ENCODE measurements at regions not wholly inside any gene's neighbourhood (a gene's known extent, or its start where the extent isn't known, plus 50 kb on each side); places are given as distances from the start of the nearest gene placed in this dataset.

DNA sequence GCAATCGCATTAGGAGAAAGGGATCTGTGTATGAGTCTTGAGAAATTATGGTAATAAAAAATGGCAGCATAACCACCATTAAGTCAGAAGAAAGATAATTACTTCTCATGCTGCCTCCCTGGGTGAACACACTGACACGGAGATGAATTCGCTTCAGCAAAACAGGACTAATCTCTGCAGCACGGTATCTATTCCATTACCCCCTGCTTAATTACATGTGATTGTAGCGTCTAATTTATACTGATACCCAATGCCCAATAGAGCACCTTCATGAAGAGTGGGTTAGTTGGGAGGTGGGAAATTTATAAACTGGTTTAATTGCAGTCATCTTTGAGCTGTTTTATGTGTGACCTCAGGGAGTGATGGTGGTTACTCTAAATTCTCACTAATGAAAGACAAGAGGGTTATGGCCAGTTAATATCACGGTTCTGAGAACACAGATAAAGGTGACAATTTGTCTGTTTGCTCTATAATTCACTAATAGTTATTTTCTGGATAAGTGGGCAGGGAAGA is 476.2 kb upstream of the SULF2 start:
- no peak for DNase-seq

DNA sequence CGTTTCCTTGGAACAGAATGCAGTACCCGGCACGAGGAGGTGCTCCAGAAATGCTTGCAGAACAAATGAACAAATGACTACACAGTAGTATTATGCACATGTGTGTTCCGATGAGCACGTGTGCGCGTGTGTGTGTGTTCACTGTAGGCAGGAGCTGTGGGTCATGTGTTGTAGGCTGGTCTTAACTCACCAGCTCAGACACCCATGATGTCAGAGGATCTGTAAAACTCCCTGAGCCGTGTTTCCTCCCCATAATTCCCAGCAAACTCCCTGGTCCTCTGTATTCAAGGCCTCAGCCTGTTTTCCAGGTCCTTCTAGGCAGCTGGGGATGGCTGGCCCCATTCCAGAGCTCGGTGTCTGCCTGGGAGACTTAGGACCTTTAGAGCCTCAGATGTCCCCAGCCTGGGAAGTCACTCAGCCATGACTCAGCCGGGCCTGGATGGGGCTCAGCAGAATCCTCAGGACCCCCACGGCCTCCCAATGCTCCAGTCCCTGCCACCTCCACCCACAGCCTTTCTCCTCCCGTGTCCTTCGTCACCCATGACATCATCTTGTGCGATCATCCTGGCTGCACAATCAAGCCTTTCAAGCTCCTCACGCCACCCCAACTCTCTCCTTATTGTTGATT is 475.0 kb upstream of the SULF2 start:
- no peak for DNase-seq

DNA sequence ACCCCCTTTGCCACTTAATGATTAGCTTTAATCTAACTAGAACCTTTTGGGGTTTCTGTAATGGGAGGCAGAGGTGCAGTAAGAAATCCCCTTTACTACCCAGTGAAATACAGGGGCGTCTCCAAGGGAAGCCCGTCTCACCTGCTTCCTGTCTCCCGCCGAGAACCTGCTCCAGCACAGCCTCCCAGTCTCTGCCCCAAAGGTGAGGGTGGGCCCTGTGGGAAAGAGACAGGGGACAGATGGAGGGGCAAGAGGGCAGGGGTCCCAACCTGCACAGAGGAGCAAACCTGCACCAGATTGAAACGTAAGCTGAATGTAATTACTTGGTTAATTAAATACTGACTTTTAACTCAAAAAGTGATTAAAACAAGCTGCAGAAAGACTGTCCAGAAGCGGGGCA is 474.2 kb upstream of the SULF2 start:
- no peak for DNase-seq

DNA sequence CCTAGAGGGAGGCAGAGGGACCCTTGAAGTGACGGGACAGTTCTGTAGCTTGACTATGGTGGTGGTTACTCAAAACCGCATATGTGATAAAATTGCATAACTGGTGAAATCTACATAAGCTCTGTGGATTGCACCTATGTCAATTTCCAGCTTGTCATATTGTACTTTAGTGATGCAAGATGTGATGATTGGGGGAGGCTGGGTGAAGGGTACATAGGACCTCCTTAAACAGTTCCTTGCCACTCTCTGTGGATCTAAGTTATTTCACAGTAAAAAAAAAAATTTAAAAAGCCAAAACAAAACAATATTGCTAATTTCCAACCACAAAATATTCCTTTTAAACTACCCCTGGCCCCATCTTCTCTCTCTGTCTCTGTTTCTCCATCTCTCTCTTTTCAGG is 472.6 kb upstream of the SULF2 start:
- no peak for DNase-seq

DNA sequence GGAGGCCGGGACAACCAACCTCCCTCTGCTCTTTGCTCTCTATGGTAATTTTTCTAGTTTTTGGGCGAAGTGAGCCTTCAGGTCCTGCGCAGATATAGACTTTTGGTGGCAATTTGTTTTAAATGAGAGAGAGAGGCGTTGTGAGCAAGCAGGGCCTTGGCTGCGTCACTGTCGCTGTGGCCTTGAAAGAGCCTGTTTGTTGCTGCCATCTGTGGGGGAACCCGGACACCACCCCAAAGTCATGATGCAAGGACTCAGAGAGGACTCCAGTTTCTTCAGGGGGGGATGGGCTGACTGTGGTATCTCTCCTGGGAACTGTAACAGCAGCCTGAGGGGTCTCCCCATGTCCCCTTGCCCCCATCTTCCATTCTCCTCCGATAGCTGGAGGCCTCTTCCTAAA is 462.7 kb upstream of the SULF2 start:
- DNase-seq = no peak

DNA sequence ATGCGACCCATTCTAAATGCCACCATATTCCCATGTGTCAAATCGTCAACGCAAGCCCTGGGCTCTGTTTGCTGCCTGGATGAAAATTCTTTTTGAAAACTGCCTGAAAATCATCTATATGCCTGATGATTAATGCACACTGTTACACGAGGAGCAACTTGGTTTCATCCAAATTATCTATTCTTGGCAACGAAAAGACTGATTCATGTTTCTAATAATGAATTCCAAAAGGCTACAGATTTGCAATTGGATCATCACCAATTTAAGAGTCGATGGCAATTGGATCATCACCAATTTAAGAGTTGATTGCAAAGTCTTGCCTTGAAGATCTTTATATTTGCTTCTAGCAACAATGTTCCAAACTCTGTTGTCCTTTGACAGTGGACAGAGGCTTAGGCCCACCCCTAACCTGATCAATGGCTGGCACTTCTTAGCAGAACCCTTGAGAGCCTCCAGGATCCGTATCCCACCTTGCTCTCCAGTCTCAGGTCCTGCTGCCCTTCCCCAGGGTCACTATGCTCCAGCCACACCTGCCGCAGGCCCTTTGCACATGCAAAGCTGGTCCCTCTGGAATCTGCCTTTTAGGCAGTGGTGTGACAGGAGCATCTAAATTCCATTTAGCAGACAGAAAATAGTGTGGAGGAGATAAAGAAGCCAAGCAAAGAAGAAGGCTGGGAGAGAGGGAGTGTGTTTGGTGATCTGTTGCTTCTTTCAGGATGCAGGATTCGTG is 460.9 kb upstream of the SULF2 start:
- no peak for DNase-seq

DNA sequence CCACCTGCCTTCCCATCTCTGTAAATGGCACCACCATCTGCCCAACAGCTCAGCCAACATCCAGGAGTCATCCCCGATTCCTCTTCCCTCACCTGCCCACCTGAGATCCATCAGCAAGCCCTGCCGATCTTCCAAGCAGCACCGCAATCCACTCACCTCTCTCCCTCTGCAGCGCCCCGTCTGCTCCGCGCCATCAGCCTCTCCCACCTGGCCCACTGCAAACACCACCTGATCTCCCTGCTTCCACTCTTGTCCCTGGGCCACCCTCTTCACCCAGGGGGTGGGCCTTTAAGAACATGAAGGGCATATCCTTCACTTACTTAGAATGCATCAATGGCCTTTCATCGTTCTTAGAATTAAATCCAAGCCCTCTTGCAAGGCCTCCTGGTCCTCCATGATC is 457.3 kb upstream of the SULF2 start:
- no peak for DNase-seq

DNA sequence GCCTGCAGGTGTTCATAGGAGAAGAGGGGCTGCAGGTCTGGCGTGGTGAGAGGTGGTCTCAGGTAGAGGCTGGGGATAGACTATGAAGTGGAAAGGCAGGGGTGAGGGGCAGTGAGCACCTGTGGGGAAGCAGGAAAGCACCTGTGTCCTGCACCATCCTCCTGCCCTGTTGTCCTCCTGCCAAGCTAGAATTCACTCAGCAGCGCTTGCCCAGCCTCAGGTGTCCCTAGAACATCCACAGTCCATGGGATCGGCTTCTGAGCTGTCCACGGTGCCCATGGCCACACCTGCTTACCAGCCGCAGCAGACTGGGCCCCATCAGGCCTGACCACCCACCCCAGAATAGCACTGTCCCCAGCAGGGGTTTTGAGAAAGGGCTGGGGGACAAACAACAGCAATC is 456.2 kb upstream of the SULF2 start:
- DNase-seq = no peak

DNA sequence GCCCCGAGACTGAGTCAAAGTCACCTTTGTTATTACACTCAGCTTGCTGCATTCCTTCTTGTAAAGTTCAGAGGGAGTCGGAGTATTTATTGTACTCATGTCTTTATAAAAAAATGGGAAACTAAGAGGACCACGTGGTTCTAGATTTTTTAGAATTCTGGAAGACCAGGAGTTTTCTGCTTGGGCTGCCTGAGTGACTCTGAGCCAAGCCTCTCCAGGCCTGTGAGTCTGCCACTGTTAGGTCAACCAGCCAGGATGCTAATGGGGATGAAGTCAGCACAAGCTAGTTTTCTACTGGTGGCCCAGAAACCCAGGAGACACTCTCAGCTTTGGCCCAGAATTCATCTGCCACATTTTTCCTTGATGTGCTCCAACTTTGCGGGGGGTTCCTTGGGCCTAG is 453.5 kb upstream of the SULF2 start:
- no peak for DNase-seq

DNA sequence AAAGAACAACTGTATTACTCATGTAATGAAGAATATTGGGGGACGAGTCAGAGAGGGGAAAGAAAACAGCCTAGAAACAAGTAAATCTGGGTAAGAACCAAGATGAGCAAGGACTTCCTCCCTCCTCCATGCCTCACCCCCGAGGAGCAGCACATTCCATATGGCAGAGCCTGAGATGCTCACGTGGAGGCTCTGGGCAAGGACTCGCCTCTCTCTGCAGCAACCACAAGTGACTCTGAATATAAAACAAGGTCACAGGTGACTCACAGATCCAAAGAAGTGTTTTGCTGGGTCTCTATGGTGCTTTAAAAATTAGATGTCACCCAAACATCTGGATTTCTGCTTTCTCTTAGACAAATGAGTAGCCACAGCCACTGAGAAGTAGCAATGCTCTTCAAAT is 453.0 kb upstream of the SULF2 start:
- no peak for DNase-seq

DNA sequence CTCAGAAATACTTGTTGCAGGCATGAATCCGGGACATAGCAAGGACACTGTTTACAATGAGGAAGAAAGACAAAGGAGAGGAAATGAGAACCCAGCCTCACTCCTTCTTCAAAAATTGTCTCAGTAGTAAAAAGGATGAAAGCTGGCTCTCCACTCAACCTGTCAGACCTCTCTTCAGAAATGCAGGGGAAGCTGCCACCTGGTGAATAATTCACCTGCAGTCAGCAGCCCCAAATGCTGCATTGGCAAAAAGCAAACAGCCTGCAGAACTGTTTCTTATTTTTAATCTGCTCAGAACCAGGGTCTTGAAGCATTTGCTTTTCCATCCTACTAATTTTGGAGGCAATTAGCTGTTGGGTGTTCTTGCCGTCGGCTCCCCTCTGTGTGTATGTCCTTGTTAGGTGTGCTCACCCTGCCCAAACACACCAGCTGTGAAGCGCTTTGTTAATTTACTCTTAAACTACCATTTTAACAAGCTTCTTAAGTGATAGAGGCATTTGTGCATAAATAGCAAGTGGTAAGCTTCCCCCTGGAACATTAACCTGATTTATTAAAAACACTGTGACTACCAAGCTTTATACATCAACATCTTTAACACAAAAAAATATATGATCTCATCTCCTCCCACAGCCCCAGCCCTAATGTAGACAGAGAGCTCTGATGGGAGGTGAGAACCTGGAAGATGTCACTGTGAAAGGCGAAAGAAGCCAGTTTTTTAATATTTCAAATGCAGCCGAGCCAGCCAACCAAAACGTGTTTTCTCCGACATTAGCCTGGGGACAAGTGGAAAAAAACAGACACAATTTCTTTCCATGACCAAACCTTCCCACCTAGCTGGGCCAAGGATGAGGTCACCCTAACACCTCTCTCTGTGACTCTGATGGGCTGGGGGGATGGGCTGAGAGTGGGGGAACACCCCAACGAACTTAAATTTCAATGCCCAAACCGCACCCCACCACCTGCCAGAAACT is 451.0 kb upstream of the SULF2 start:
- no peak for DNase-seq

DNA sequence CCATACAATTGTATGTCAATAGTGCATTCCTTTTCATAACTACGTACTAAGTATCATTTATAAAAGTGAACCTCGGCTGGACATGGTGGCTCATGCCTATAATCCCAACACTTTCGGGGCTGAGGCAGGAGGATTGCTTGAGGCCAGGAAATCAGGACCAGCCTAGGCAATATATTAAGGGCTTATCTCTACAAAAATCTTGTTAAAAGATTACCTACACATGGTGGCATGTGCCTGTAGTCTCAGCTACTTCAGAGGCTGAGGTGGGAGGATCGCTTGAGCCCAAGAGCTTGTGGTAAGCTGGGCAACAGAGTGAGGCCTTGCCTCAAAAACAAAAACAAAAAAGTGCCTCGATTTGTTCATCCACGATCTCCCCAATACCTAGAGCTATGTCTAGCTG is 449.7 kb upstream of the SULF2 start:
- DNase-seq = no peak

DNA sequence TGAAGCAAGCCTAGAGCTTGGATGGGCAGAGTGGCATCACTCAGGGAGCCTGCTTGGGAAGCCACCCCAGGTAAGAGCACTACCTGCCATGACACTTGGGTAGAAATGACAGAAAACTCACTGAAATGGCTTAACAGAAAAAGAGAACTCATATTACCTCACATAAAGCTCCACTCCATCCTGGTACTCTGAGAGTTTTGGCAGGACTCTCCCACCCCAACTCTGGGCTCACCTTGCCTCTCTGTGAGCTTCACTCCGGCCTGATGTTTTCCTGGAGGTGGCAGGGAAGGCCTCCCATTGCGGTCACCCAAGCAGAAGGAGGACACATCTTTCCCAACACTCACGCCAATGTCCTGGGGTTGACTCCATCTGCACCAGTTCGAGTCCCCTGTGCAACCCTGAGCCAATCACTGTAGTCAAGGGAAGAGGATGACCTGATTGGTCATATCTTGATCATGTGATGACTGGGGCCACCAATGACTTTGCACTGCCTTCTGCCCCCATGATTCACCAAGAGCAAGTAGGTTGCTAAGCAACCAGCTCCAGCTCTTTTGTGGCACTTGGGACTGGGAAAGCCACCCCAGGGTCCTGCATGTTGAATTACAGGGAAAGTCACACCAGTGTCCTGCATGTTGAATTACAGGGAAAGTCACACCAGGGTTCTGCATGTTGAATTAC is 446.1 kb upstream of the SULF2 start:
- no peak for DNase-seq

DNA sequence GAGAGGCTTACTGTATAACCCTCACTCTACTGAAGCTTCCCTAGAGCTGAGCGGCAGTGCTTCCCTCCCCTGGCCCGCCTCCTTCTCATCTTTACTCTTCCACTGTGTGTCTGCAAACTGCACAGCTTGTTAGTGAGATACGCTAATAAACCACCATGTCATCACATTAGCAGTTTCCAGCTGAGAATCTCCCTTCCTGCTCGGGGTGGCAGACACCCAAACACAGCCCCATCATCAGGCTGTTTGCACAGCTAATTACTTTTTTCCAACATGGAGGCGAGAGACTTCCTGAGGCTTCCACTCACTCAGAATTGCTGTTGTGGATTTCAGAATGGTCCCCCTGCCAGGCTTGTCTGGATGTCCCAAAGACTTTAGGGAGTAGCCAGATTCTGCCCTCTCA is 444.9 kb upstream of the SULF2 start:
- no peak for DNase-seq

DNA sequence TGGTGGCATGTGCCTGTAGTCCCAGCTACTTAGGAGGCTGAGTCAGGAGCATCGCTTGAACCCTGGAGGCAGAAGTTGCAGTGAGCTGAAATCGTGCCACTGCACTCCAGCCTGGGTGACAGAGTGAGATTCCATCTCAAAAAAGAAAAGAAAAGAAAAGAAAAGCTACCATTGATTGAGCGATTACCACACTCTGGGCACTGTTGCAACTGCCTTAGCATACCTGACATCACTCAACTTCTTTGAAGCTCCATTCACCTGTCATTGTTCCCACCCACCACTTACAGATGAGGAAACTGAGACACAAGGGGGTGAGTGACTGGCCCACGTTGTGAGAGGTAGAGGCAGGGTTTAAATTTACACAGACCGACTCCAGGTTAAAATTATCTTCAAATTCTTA is 442.1 kb upstream of the SULF2 start:
- no peak for DNase-seq

DNA sequence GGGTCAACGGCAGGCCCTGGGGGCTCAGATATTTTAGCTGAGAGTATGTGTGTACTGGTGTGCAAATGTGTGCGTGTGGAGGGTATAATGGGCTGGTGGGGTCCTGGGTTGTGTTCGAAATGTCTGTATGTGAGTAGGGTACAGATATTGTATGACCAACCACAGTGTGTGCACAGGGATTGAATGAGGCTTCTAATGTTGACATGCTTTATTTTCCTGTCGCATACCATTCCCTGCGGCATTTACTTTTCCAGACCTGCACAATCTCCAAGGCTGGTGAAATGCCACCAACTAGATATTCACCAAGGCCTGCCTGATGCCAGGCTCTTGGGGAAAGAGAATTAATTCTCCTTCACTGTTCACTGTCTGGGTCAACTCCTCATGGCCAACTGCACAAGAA is 441.4 kb upstream of the SULF2 start:
- DNase-seq = no peak

DNA sequence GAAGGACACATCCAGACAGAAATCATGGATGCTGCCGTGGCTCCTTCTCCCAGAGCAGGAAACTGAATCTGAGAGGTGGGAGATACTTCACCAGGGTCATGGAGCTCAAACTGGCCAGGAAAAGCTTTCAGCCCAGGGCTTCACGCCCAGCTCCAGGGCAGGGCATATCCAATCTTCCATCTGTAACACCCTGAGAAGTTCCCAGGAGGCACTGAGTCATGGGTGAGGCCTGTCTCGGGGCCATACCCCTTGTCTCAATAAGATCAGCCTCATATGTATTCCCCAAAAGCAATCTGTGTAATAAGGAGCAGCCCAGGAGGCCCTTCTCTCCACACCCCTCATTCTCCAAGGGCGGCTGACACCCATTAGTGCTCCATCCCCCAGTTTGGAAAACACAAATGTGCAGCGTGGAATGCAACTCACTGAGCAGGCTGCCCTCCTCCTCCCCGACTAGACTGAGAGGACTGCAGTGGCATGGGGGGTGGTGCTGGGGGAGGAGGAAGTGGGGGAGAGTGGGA is 439.3 kb upstream of the SULF2 start:
- no peak for DNase-seq

DNA sequence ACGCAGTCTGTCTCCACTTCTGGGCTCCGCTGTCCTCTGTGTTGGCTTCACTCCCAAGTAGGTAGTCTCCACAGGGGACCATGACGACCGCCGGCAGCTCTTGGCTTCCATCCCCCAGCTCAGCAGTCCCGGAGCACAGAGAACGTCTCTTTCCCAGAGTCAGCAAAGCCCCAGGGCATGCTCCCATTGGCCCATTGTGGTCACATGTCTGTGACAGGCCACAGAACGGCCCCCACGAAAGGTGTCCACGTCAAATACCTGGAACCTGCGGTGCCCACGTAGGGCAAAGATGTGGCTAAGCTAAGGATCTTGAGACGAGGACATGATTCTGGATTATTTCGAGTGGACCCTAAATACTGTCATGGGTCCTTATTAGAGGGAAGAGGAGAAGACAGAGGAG is 438.4 kb upstream of the SULF2 start:
- DNase-seq = no peak

DNA sequence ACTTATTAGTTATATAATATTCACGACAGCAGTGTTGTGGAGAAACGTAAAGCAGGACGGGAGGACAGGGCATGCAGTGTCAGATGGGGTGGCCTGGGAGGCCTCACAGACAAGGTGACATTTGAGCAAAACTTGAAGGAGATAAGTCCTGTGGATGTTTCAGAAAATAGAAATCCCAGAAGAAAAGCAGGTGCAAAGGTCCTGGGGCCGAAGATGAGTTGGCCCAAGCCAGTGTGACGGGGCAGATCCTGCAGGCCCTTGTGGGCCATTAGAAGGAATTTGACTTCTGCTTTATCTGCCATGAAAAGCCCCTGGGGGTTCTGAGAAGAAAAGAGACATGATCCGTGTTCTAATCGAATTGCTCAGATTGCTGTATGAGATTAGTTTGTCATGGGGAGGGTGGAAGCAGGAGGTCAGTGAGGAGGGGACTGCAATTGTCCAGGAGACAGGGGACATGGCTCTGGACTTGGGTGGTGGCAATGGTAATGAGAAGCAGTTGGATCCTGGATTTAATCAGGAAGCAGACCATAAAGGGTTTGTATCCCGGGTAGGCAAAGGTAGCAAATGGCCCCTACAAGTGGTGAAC is 437.4 kb upstream of the SULF2 start:
- DNase-seq = no peak

DNA sequence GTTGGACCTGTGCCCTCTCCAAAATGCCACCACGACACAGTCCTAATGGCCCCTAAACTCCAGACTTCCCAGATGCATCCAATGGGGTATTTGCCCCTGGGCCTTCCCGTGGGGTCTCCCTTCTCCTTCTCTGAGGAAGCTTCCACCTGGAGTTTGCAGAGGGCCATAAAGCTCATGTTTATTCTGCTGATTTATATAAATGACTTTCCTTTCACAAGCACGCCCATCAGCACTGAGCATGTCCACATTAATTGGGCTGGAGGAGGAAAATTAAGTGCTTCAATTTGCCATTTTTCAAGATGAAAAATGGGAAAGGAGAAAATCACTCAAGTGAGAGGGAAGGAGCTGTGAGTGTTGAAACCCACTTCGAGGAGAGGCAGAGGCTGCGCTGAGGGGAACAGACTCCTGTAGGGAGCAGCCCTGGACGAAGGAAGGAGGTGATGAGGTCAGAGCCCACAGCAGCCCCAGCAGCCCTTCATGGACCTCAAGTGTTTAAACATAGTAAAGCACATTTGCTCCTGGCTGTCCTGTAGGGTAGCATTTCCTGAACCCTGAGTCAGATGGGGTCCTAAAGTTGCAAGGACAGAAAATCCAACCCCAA is 434.9 kb upstream of the SULF2 start:
- DNase-seq = no peak

DNA sequence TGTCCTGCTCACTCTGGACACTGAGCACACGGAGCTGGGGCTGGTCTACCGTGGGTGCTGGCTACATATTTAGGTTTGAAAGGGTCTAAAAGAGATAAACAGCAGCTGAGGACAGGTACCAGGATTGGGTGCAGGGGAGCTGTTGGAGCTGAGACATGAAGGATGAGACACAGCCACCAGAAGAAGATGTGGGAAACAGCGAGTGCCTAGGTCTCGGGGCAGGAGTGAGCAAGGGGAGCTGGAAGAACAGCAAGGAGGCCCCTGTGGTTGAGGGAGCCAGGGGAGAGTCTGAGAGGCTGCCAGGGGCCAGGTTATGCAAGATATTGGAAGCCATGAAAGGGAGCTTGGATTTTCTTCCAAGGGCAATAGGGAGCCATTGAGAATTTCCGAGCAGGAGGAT is 434.0 kb upstream of the SULF2 start:
- DNase-seq = no peak

DNA sequence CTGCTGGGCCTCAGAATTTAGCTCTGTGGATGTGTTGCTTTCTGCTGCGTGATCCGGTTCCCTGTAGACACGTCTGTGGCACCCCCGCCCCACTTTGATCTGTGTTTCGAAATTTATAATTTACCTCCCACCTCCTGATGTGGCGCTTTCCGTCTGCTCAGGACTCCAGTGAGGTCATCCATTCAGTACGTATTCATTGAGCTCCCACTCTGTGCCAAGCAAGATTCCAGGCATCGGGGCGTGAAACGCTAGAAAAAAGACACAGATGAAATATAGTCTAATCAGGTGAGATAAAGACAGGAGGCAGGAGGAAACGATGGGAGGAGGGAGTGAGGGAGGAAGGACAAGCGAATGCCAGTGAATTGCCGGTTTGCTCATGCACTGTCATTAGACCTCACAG is 431.9 kb upstream of the SULF2 start:
- DNase-seq = no peak
